HG02678 (cell line): ENCODE measurements at regions not wholly inside any gene's neighbourhood (a gene's known extent, or its start where the extent isn't known, plus 50 kb on each side); places are given as distances from the start of the nearest gene placed in this dataset.
A peak's percentile ranks its signal among the peaks of the same experiment; 100 is the strongest.
"Not testable (repeated sequence)": the region's sequence is repeated elsewhere in the genome, so short reads cannot be mapped to it uniquely, and the experiment has no call there.

Source experiments
- ATAC-seq: cut with Tn5 transposase; IDR thresholded peaks from one replicate; pipeline ENCODE4 v1.9.1; 2021; ENCODE audit warnings: mild to moderate bottlenecking, moderate library complexity; ENCODE audit not compliant: unreplicated experiment

GRCh38 chr15:31647337-31647826, 320.7 kb downstream of the KLF13 start:
- not testable (repeated sequence) for ATAC-seq

- not testable (repeated sequence) for ATAC-seq
Measured at GRCh38 chr15:31649634-31650033, 323.0 kb downstream of the KLF13 start.

GRCh38 chr15:31650055-31650701, 323.5 kb downstream of the KLF13 start:
- ATAC-seq = not testable (repeated sequence)

GRCh38 chr15:31656915-31657314, 330.3 kb downstream of the KLF13 start:
- not testable (repeated sequence) for ATAC-seq

GRCh38 chr15:31660816-31661215, 334.2 kb downstream of the KLF13 start:
- no peak for ATAC-seq

GRCh38 chr15:31665732-31666131, 339.1 kb downstream of the KLF13 start:
- ATAC-seq = not testable (repeated sequence)

- not testable (repeated sequence) for ATAC-seq
Measured at GRCh38 chr15:31669158-31669908, 342.7 kb downstream of the KLF13 start.

- ATAC-seq = not testable (repeated sequence)
Measured at GRCh38 chr15:31673263-31673662, 346.6 kb downstream of the KLF13 start.

- ATAC-seq = not testable (repeated sequence)
Measured at GRCh38 chr15:31681529-31682259, 348.6 kb upstream of the CHRNA7 start.

GRCh38 chr15:31687088-31687487, 343.2 kb upstream of the CHRNA7 start:
- not testable (repeated sequence) for ATAC-seq

- ATAC-seq = not testable (repeated sequence)
Measured at GRCh38 chr15:31696509-31696908, 333.8 kb upstream of the CHRNA7 start.

GRCh38 chr15:31705076-31705678, 325.1 kb upstream of the CHRNA7 start:
- ATAC-seq = not testable (repeated sequence)

- peak; percentile 67 for ATAC-seq
Measured at GRCh38 chr15:31707944-31708702, 322.2 kb upstream of the CHRNA7 start.

- peak; percentile 80 for ATAC-seq
Measured at GRCh38 chr15:31708703-31709327, 321.5 kb upstream of the CHRNA7 start.

- not testable (repeated sequence) for ATAC-seq
Measured at GRCh38 chr15:31709479-31709878, 320.8 kb upstream of the CHRNA7 start.

GRCh38 chr15:31710806-31711205, 319.5 kb upstream of the CHRNA7 start:
- ATAC-seq = not testable (repeated sequence)

GRCh38 chr15:31715208-31715607, 315.1 kb upstream of the CHRNA7 start:
- not testable (repeated sequence) for ATAC-seq

GRCh38 chr15:31718625-31719024, 311.7 kb upstream of the CHRNA7 start:
- not testable (repeated sequence) for ATAC-seq

- not testable (repeated sequence) for ATAC-seq
Measured at GRCh38 chr15:31719396-31720022, 310.8 kb upstream of the CHRNA7 start.
